Hepatocyte (in vitro differentiated cells): ENCODE measurements at regions not wholly inside any gene's neighbourhood (a gene's known extent, or its start where the extent isn't known, plus 50 kb on each side); places are given as distances from the start of the nearest gene placed in this dataset.

Experiments used
- EZH2 ChIP-seq: fragments of 200-600 bp; sonication (generic); IDR thresholded peaks from 2 replicates; pipeline ENCODE4 v1.6.1; 2016; ENCODE audit warnings: antibody characterized with exemption, mild to moderate bottlenecking, borderline replicate concordance
- EZH2phosphoT487 ChIP-seq: fragments of 200-600 bp; sonication (generic); IDR thresholded peaks from one replicate; pipeline ENCODE4 v1.6.1; 2018; ENCODE audit warnings: antibody characterized with exemption, mild to moderate bottlenecking, low read depth, moderate library complexity; ENCODE audit not compliant: unreplicated experiment, severe bottlenecking
- TF ChIP-seq, protein P1 (sequence below): fragments of 200-600 bp; sonication (generic); IDR thresholded peaks from 2 replicates; pipeline ENCODE4 v1.5.1; 2016; ENCODE audit warnings: antibody characterized with exemption, mild to moderate bottlenecking; ENCODE audit not compliant: poor library complexity

DNA sequence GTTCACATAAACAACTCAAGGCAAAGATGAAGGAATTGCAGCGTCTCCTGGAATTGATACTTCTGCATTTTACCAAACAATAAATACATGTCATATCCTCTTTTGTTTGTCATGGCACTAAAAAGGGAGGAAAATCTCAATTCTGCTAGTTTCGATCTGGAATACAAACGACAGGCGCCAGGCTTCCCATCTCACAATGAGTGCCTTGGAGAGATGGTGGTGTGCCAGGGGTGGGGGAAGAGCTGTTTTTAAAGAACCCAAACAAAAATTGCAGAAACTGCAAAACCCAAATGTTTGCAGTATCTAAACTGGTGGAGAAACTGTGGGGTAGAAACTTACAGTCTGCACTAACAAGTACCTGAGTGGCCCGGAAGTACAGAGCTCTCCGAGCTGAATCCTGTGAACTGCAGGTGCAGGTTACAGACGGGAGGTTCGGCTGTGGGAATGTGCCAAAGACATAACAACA lies 53.0 kb upstream of the KLF3 start:
- TF ChIP-seq, protein P1, sequence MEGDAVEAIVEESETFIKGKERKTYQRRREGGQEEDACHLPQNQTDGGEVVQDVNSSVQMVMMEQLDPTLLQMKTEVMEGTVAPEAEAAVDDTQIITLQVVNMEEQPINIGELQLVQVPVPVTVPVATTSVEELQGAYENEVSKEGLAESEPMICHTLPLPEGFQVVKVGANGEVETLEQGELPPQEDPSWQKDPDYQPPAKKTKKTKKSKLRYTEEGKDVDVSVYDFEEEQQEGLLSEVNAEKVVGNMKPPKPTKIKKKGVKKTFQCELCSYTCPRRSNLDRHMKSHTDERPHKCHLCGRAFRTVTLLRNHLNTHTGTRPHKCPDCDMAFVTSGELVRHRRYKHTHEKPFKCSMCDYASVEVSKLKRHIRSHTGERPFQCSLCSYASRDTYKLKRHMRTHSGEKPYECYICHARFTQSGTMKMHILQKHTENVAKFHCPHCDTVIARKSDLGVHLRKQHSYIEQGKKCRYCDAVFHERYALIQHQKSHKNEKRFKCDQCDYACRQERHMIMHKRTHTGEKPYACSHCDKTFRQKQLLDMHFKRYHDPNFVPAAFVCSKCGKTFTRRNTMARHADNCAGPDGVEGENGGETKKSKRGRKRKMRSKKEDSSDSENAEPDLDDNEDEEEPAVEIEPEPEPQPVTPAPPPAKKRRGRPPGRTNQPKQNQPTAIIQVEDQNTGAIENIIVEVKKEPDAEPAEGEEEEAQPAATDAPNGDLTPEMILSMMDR: no peak
- TF ChIP-seq EZH2 (no peak), EZH2phosphoT487 (no peak)
